ENCODE measurements at regions not wholly inside any gene's neighbourhood (a gene's known extent, or its start where the extent isn't known, plus 50 kb on each side); places are given as distances from the start of the nearest gene placed in this dataset.
A peak's percentile ranks its signal among the peaks of the same experiment; 100 is the strongest.

GRCh38 chr14:89466944-89467343, 49.9 kb upstream of the FOXN3 start:
- intact Hi-C loops (cut with DNase I) = no loop called here
- no peak for DNase-seq (ENCODE audit: low spot score)
- ATAC-seq = peak; percentile 42
